ENCODE measurements at regions not wholly inside any gene's neighbourhood (a gene's known extent, or its start where the extent isn't known, plus 50 kb on each side); places are given as distances from the start of the nearest gene placed in this dataset.

DNA sequence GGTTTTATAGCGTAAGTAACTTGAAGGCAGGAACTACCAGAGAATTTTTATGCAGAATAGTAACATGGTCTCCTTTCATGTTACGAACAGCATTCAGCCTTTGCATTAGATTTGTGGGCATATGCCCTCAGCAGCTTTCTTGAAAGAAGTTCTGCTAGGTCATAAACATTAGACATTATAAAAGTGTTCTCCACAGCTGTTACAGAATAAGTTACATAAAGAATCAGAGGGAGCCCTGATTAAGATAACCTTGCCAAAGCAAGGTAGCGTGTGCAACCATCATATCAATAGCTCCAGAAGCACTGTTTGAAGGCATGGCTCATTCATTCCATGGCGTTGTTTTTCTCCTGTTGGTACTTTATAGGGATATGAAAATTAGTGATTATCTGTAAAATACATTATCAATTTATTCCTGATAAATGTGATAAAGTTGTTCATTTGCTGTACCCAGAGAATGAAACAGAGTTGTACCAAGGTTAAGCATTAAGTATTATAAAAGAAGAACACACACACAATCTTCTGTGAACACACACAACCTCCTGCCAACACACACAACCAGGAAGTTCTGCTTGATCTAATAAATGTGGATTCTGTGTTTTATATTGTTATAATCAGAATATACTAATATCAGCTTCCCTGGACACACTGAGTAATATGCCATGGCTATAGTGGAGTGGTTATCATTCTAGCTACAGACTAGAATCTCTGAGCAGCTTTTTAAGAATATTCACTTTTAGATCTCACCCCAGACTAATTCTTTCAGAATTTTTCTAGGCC is 286.7 kb upstream of the SLC39A10 start:
- Histone ChIP-seq H3K4me1 (no peaks in the 10 kb centered on the region), H3K36me3 (no peaks in the 10 kb centered on the region), H3K27me3 (no peaks in the 10 kb centered on the region), H3K4me3 (no peak overlapping the region), H3K27ac (no peak overlapping the region), H3K9me3 (no peaks in the 10 kb centered on the region)
- no peak for DNase-seq
- TF ChIP-seq, protein P1, sequence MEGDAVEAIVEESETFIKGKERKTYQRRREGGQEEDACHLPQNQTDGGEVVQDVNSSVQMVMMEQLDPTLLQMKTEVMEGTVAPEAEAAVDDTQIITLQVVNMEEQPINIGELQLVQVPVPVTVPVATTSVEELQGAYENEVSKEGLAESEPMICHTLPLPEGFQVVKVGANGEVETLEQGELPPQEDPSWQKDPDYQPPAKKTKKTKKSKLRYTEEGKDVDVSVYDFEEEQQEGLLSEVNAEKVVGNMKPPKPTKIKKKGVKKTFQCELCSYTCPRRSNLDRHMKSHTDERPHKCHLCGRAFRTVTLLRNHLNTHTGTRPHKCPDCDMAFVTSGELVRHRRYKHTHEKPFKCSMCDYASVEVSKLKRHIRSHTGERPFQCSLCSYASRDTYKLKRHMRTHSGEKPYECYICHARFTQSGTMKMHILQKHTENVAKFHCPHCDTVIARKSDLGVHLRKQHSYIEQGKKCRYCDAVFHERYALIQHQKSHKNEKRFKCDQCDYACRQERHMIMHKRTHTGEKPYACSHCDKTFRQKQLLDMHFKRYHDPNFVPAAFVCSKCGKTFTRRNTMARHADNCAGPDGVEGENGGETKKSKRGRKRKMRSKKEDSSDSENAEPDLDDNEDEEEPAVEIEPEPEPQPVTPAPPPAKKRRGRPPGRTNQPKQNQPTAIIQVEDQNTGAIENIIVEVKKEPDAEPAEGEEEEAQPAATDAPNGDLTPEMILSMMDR (IDR thresholded peaks at IDR 0.05 in 4 of 5, conservative IDR thresholded peaks at IDR 0.05 in 1 of 5): no peak
- TF ChIP-seq POLR2A (IDR thresholded peaks at IDR 0.05): no peak
- ATAC-seq: no peak
- in situ Hi-C loops (cut with MboI; ENCODE audit: low sequenced_read_pairs in 4 of 4): no loop called here
- intact Hi-C loops (cut with DNase I; ENCODE audit: low total_unique reads): no loop called here

DNA sequence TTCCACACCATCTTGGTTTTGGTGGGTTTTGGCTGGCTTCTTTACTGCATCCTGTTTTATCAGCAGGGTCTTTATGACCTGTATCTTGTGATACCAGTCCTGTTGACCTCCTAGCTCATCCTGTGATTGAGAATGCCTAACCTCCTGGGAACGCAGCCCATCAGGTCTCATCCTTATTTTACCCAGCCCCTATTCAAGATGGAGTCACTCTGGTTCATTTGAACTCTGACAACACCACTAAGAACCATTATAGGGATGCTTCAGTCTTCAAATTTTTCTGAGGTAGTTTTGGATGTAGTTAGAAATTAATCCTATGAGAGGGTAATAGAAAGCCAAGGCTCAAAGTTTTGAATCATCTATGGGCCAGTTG is 287.8 kb upstream of the SLC39A10 start:
- TF ChIP-seq, protein P1 (IDR thresholded peaks at IDR 0.05 in 4 of 5, conservative IDR thresholded peaks at IDR 0.05 in 1 of 5): no peak
- no peak for TF ChIP-seq POLR2A (IDR thresholded peaks at IDR 0.05)
- H3K9me3 ChIP-seq: no peaks in the 10 kb centered on the region
- H3K36me3 ChIP-seq: no peaks in the 10 kb centered on the region
- no peak overlapping the region for H3K4me3 ChIP-seq
- intact Hi-C loops (cut with DNase I; ENCODE audit: low total_unique reads) (no loop called here), in situ Hi-C loops (cut with MboI; ENCODE audit: low sequenced_read_pairs in 4 of 4) (no loop called here)
- H3K4me1 ChIP-seq: no peaks in the 10 kb centered on the region
- H3K27ac ChIP-seq: no peak overlapping the region
- no peaks in the 10 kb centered on the region for H3K27me3 ChIP-seq
- ATAC-seq (no peak), DNase-seq (no peak)

DNA sequence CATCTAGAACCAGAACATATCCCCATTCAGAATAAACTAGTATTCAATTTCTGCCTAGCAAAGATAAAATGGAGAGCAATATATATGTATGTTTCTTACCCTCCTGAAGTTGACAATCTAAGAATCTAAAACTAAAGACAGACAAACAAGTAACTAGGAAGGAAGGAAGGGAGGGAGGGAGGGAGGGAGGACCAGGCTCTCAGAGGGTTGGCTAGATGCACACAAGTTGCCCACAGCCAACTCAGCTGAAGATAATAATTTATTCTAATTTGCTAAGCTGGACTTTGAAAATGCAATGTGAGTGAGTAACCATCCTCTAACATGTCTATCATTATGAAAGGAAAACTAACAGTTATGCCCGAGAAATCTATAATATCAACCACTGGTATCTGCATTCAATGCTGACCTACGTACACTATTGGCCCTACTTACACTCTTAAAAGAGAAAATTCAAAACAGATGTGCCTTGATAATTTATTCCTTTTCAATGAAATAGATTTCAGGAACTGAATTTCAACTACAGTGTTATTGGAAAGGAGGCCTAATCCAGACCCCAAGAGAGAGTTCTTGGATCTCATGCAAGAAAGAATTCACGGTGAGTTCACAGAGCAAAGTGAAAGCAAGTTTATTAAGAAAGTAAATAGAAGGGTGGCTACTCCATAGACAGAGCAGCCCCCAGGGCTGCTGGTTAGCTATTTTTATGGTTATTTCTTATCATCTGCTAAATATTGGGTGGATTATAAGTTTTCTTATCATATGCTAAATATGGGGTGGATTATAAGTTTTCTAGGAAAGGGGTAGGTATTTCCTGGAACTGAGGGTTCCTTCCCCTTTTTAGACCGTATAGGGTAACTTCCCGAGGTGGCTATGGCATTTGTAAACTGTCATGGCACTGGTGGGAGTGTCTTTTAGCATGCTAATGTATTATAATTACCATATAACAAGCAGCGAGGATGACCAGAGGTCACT is 288.5 kb upstream of the SLC39A10 start:
- Histone ChIP-seq H3K27me3 (no peaks in the 10 kb centered on the region), H3K4me1 (no peaks in the 10 kb centered on the region), H3K9me3 (no peaks in the 10 kb centered on the region), H3K27ac (no peak overlapping the region), H3K36me3 (no peaks in the 10 kb centered on the region), H3K4me3 (no peak overlapping the region)
- in situ Hi-C loops (cut with MboI; ENCODE audit: low sequenced_read_pairs in 4 of 4): no loop called here
- TF ChIP-seq, protein P1 (IDR thresholded peaks at IDR 0.05 in 4 of 5, conservative IDR thresholded peaks at IDR 0.05 in 1 of 5): no peak
- TF ChIP-seq POLR2A (IDR thresholded peaks at IDR 0.05): no peak
- DNase-seq (no peak), ATAC-seq (no peak)
- intact Hi-C loops (cut with DNase I; ENCODE audit: low total_unique reads): no loop called here

DNA sequence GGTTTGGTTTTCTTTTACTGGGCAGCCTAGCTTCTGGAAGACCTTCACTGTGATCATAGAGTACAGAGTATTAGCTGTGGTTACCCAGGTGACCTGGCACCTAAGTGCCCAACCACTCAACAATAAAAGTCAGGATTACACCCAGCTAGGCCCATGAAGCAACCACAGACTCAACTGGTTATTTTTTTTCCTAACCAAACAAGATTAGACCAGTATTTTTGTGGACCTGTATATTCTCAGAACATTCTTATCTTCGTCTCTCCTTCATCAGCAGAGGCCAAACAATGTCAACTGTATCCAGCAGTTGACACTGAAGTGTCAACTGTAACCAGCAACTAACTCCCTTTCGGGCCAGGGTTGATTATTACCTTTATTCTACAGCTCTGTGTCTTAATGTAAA is 289.2 kb upstream of the SLC39A10 start:
- no peak for DNase-seq
- intact Hi-C loops (cut with DNase I; ENCODE audit: low total_unique reads): no loop called here
- H3K36me3 ChIP-seq: no peaks in the 10 kb centered on the region
- no peak for ATAC-seq
- no peaks in the 10 kb centered on the region for H3K9me3 ChIP-seq
- H3K27me3 ChIP-seq: no peaks in the 10 kb centered on the region
- in situ Hi-C loops (cut with MboI; ENCODE audit: low sequenced_read_pairs in 4 of 4): no loop called here
- TF ChIP-seq POLR2A (IDR thresholded peaks at IDR 0.05): no peak
- TF ChIP-seq, protein P1 (IDR thresholded peaks at IDR 0.05 in 4 of 5, conservative IDR thresholded peaks at IDR 0.05 in 1 of 5): no peak
- H3K4me1 ChIP-seq: no peaks in the 10 kb centered on the region
- no peak overlapping the region for H3K27ac ChIP-seq
- H3K4me3 ChIP-seq: no peak overlapping the region
